ENCODE measurements at regions not wholly inside any gene's neighbourhood (a gene's known extent, or its start where the extent isn't known, plus 50 kb on each side); places are given as distances from the start of the nearest gene placed in this dataset.

GRCh38 chr5:85458319-85458718 is 1073.6 kb upstream of the EDIL3 start (continued):
- TF ChIP-seq AR (CRISPR knock-in tag; IDR thresholded peaks at IDR 0.05) (no peak), PRDM15 (CRISPR knock-in tag; IDR thresholded peaks at IDR 0.05) (no peak), PREB (CRISPR knock-in tag; IDR thresholded peaks at IDR 0.05; ENCODE audit: borderline replicate concordance) (no peak), ZNF232 (CRISPR knock-in tag; IDR thresholded peaks at IDR 0.05) (no peak), EMX1 (CRISPR knock-in tag; IDR thresholded peaks at IDR 0.05) (no peak), MLX (CRISPR knock-in tag; IDR thresholded peaks at IDR 0.05) (no peak), TEAD4 (CRISPR knock-in tag; IDR thresholded peaks at IDR 0.05) (no peak)

GRCh38 chr5:85462957-85463356 is 1078.3 kb upstream of the EDIL3 start:
- POLR2A ChIA-PET = no interaction called here
- no peak overlapping the region for H3K4me3 Mint-ChIP-seq
- H3K9me3 Mint-ChIP-seq = peaks cover 31% of the 10 kb centered on the region
- peaks cover 4% of the 10 kb centered on the region for H3K36me3 Mint-ChIP-seq
- no peaks in the 10 kb centered on the region for H3K27me3 Mint-ChIP-seq (ENCODE audit: low read depth)
- H3K4me1 Mint-ChIP-seq = no peaks in the 10 kb centered on the region
- CTCF ChIA-PET = no interaction called here
- H3K27ac Mint-ChIP-seq = no peak overlapping the region
- ATAC-seq (no peak), DNase-seq (ENCODE audit: low spot score) (no peak)
- TF ChIP-seq CBFB (CRISPR knock-in tag; IDR thresholded peaks at IDR 0.05; ENCODE audit: low read depth) = no peak
- TF ChIP-seq IRF1 (CRISPR knock-in tag; IDR thresholded peaks at IDR 0.05) = no peak
- TF ChIP-seq CDX4 (CRISPR knock-in tag; IDR thresholded peaks at IDR 0.05; ENCODE audit: borderline replicate concordance) = no peak
- no peak for TF ChIP-seq TEAD1 (CRISPR knock-in tag; IDR thresholded peaks at IDR 0.05)
- TF ChIP-seq ZBTB21 (CRISPR knock-in tag; IDR thresholded peaks at IDR 0.05; ENCODE audit: borderline replicate concordance) = no peak
- no peak for TF ChIP-seq MLX (CRISPR knock-in tag; IDR thresholded peaks at IDR 0.05)
- no peak for TF ChIP-seq ESRRA (CRISPR knock-in tag; IDR thresholded peaks at IDR 0.05; ENCODE audit: borderline replicate concordance)

- Mint-ChIP-seq H3K36me3 (peaks cover 14% of the 10 kb centered on the region), H3K27me3 (ENCODE audit: low read depth) (no peaks in the 10 kb centered on the region), H3K9me3 (peaks cover 58% of the 10 kb centered on the region), H3K27ac (no peak overlapping the region), H3K4me1 (no peaks in the 10 kb centered on the region), H3K4me3 (no peak overlapping the region)
- CTCF ChIA-PET = no interaction called here
- POLR2A ChIA-PET = no interaction called here
- ATAC-seq = no peak
- DNase-seq (ENCODE audit: low spot score) = no peak
- TF ChIP-seq CDX4 (CRISPR knock-in tag; IDR thresholded peaks at IDR 0.05; ENCODE audit: borderline replicate concordance) = no peak
- TF ChIP-seq ZNF121 (CRISPR knock-in tag; IDR thresholded peaks at IDR 0.05) = no peak
- TF ChIP-seq KAT7 (CRISPR knock-in tag; IDR thresholded peaks at IDR 0.05; ENCODE audit: borderline replicate concordance) = no peak
- no peak for TF ChIP-seq NR2C2 (CRISPR knock-in tag; IDR thresholded peaks at IDR 0.05)
- TF ChIP-seq HMGA2 (CRISPR knock-in tag; IDR thresholded peaks at IDR 0.05) = no peak
- TF ChIP-seq TEAD1 (CRISPR knock-in tag; IDR thresholded peaks at IDR 0.05) = no peak
- no peak for TF ChIP-seq NFATC4 (CRISPR knock-in tag; IDR thresholded peaks at IDR 0.05)
- TF ChIP-seq ERG (CRISPR knock-in tag; IDR thresholded peaks at IDR 0.05) = no peak
- no peak for TF ChIP-seq TP53 (CRISPR knock-in tag; IDR thresholded peaks at IDR 0.05)
- no peak for TF ChIP-seq RORB (CRISPR knock-in tag; IDR thresholded peaks at IDR 0.05)
- TF ChIP-seq TEAD4 (CRISPR knock-in tag; IDR thresholded peaks at IDR 0.05) = no peak
These were observed 1081.7 kb upstream of the EDIL3 start for GRCh38 chr5:85466423-85466822.
